ENCODE measurements at regions not wholly inside any gene's neighbourhood (a gene's known extent, or its start where the extent isn't known, plus 50 kb on each side); places are given as distances from the start of the nearest gene placed in this dataset.

GRCh38 chr1:244220410-244220809 lies 169.3 kb downstream of the ZBTB18 start:
- Histone ChIP-seq H3K36me3 (ENCODE audit: control insufficient read depth, insufficient read depth, low read length) (no peaks in the 10 kb centered on the region), H3K9me3 (ENCODE audit: control insufficient read depth, insufficient read depth, low read length) (no peaks in the 10 kb centered on the region), H3K4me1 (ENCODE audit: control insufficient read depth, insufficient read depth, low read length) (no peaks in the 10 kb centered on the region), H3K27ac (ENCODE audit: low read length) (no peak overlapping the region), H3K4me3 (ENCODE audit: low read length) (no peak overlapping the region), H3K27me3 (ENCODE audit: control insufficient read depth, insufficient read depth, low read length) (no peaks in the 10 kb centered on the region)
- Mint-ChIP-seq H3K36me3 (no peaks in the 10 kb centered on the region), H3K27ac (no peak overlapping the region), H3K4me1 (no peaks in the 10 kb centered on the region), H3K27me3 (ENCODE audit: low read depth in 2 of 2) (peaks cover 6 to 7% of the 10 kb centered on the region in 2 donors), H3K9me3 (no peaks in the 10 kb centered on the region), H3K4me3 (no peak overlapping the region)
- intact Hi-C loops (cut with micrococcal nuclease) = no loop called here
- WGBS (ENCODE audit: insufficient coverage) = 52% methylated on average over 3 of the region's 3 CpGs
- TF ChIP-seq, protein P1, sequence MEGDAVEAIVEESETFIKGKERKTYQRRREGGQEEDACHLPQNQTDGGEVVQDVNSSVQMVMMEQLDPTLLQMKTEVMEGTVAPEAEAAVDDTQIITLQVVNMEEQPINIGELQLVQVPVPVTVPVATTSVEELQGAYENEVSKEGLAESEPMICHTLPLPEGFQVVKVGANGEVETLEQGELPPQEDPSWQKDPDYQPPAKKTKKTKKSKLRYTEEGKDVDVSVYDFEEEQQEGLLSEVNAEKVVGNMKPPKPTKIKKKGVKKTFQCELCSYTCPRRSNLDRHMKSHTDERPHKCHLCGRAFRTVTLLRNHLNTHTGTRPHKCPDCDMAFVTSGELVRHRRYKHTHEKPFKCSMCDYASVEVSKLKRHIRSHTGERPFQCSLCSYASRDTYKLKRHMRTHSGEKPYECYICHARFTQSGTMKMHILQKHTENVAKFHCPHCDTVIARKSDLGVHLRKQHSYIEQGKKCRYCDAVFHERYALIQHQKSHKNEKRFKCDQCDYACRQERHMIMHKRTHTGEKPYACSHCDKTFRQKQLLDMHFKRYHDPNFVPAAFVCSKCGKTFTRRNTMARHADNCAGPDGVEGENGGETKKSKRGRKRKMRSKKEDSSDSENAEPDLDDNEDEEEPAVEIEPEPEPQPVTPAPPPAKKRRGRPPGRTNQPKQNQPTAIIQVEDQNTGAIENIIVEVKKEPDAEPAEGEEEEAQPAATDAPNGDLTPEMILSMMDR (IDR thresholded peaks at IDR 0.05) = no peak
- ATAC-seq = no peak
- DNase-seq = no peak

- WGBS (ENCODE audit: insufficient coverage) = 78% methylated on average over 4 of the region's 4 CpGs
- Histone ChIP-seq H3K4me3 (ENCODE audit: low read length) (no peak overlapping the region), H3K4me1 (ENCODE audit: control insufficient read depth, insufficient read depth, low read length) (no peaks in the 10 kb centered on the region), H3K36me3 (ENCODE audit: control insufficient read depth, insufficient read depth, low read length) (no peaks in the 10 kb centered on the region), H3K9me3 (ENCODE audit: control insufficient read depth, insufficient read depth, low read length) (no peaks in the 10 kb centered on the region), H3K27ac (ENCODE audit: low read length) (no peak overlapping the region), H3K27me3 (ENCODE audit: control insufficient read depth, insufficient read depth, low read length) (no peaks in the 10 kb centered on the region)
- TF ChIP-seq, protein P1 (IDR thresholded peaks at IDR 0.05) = no peak
- Mint-ChIP-seq H3K9me3 (no peaks in the 10 kb centered on the region), H3K36me3 (no peaks in the 10 kb centered on the region), H3K4me1 (no peaks in the 10 kb centered on the region), H3K27me3 (ENCODE audit: low read depth in 2 of 2) (peaks cover 3 to 7% of the 10 kb centered on the region in 2 donors), H3K27ac (no peak overlapping the region), H3K4me3 (no peak overlapping the region)
- ATAC-seq (no peak), DNase-seq (no peak)
- intact Hi-C loops (cut with micrococcal nuclease) = no loop called here
These were observed 170.9 kb downstream of the ZBTB18 start for GRCh38 chr1:244221991-244222390.

GRCh38 chr1:244224487-244225430 lies 173.7 kb downstream of the ZBTB18 start:
- Mint-ChIP-seq H3K27ac (no peak overlapping the region), H3K27me3 (ENCODE audit: low read depth in 2 of 2) (peaks cover 3 to 7% of the 10 kb centered on the region in 2 donors), H3K36me3 (no peaks in the 10 kb centered on the region), H3K9me3 (no peaks in the 10 kb centered on the region), H3K4me1 (no peaks in the 10 kb centered on the region), H3K4me3 (no peak overlapping the region)
- Histone ChIP-seq H3K36me3 (ENCODE audit: control insufficient read depth, insufficient read depth, low read length) (no peaks in the 10 kb centered on the region), H3K9me3 (ENCODE audit: control insufficient read depth, insufficient read depth, low read length) (no peaks in the 10 kb centered on the region), H3K4me3 (ENCODE audit: low read length) (no peak overlapping the region), H3K27me3 (ENCODE audit: control insufficient read depth, insufficient read depth, low read length) (no peaks in the 10 kb centered on the region), H3K4me1 (ENCODE audit: control insufficient read depth, insufficient read depth, low read length) (no peaks in the 10 kb centered on the region), H3K27ac (ENCODE audit: low read length) (no peak overlapping the region)
- ATAC-seq = peak in 1 of 3 donors; percentile 66
- WGBS (ENCODE audit: insufficient coverage) = 69% methylated on average over 11 of the region's 11 CpGs
- no peak for DNase-seq
- TF ChIP-seq, protein P1 (IDR thresholded peaks at IDR 0.05) = no peak
- intact Hi-C loops (cut with micrococcal nuclease) = no loop called here

All from natural killer cell (primary cell).